Calu3 (cell line): ENCODE measurements at regions not wholly inside any gene's neighbourhood (a gene's known extent, or its start where the extent isn't known, plus 50 kb on each side); places are given as distances from the start of the nearest gene placed in this dataset.

Experiments used
- BruUV-seq: library from RNA; stranded (reverse); fragments of 400-500 nt; replicated peaks from 2 replicates; lab custom pipeline; 2021; lab: Mats Ljungman, UMichigan
- CTCF ChIA-PET: fragments of 300-600 bp; sonication (Branson Sonifier 250); formaldehyde crosslinking; loops from one replicate; lab custom pipeline; 2022; ENCODE audit warnings: antibody characterized with exemption; lab: Charles Lee
- DNase-seq: peaks from one replicate; pipeline ENCODE4 v3.0.0; 2022
- H3K27ac Mint-ChIP-seq: one replicate; pipeline ENCODE4 v1.8.0; 2022; ENCODE audit warnings: mixed read lengths; ENCODE audit not compliant: unreplicated experiment
- H3K27me3 Mint-ChIP-seq: one replicate; pipeline ENCODE4 v1.8.0; 2022; ENCODE audit warnings: mixed read lengths; ENCODE audit not compliant: unreplicated experiment
- H3K36me3 Mint-ChIP-seq: one replicate; pipeline ENCODE4 v1.8.0; 2022; ENCODE audit warnings: mild to moderate bottlenecking, moderate library complexity, mixed read lengths; ENCODE audit not compliant: insufficient read depth, unreplicated experiment
- H3K4me1 Mint-ChIP-seq: one replicate; pipeline ENCODE4 v1.8.0; 2022; ENCODE audit warnings: mild to moderate bottlenecking, low read depth, mixed read lengths; ENCODE audit not compliant: unreplicated experiment
- H3K4me3 Mint-ChIP-seq: one replicate; pipeline ENCODE4 v1.8.0; 2022; ENCODE audit warnings: mild to moderate bottlenecking, low read depth, moderate library complexity, mixed read lengths; ENCODE audit not compliant: unreplicated experiment
- H3K9me3 Mint-ChIP-seq: one replicate; pipeline ENCODE4 v1.8.0; 2022; ENCODE audit warnings: low read depth, mixed read lengths; ENCODE audit not compliant: unreplicated experiment
- CTCF ChIP-seq: fragments of 200-600 bp; IDR thresholded peaks from one replicate; pipeline ENCODE4 v1.8.0; 2022; ENCODE audit warnings: antibody characterized with exemption; ENCODE audit not compliant: unreplicated experiment
- intact Hi-C: fragments of 100-400 bp; cut with micrococcal nuclease; formaldehyde crosslinking; loops from one replicate; pipeline ENCODE4 v1.10.0; 2022; ENCODE audit not compliant: unreplicated experiment

GRCh38 chr9:2363781-2364180 is 257.8 kb upstream of the VLDLR start:
- intact Hi-C loops = no loop called here
- no peak for DNase-seq
- Mint-ChIP-seq H3K9me3 (no peaks in the 10 kb centered on the region), H3K36me3 (no peaks in the 10 kb centered on the region), H3K4me3 (no peak overlapping the region), H3K27ac (no peak overlapping the region), H3K4me1 (no peaks in the 10 kb centered on the region), H3K27me3 (peaks cover 14% of the 10 kb centered on the region)
- CTCF ChIA-PET = no interaction called here
- BruUV-seq = no TSS peak
- TF ChIP-seq CTCF = no peak

- CTCF ChIA-PET = no interaction called here
- intact Hi-C loops = no loop called here
- H3K9me3 Mint-ChIP-seq = peaks cover 2% of the 10 kb centered on the region
These were observed 253.6 kb upstream of the VLDLR start for GRCh38 chr9:2367970-2368369.

GRCh38 chr9:2373648-2374047 is 247.9 kb upstream of the VLDLR start:
- Mint-ChIP-seq H3K4me1 (no peaks in the 10 kb centered on the region), H3K4me3 (no peak overlapping the region), H3K27me3 (no peaks in the 10 kb centered on the region), H3K9me3 (peaks cover 5% of the 10 kb centered on the region), H3K36me3 (no peaks in the 10 kb centered on the region), H3K27ac (no peak overlapping the region)
- CTCF ChIA-PET = no interaction called here
- intact Hi-C loops = no loop called here
- no TSS peak for BruUV-seq
- DNase-seq = no peak
- no peak for TF ChIP-seq CTCF

More at GRCh38 chr9:2367970-2368369, 253.6 kb upstream of the VLDLR start:
- H3K27ac Mint-ChIP-seq = no peak overlapping the region
- no peak for TF ChIP-seq CTCF
- H3K4me3 Mint-ChIP-seq = no peak overlapping the region
- no peaks in the 10 kb centered on the region for H3K36me3 Mint-ChIP-seq
- DNase-seq = no peak
- BruUV-seq = no TSS peak
- H3K27me3 Mint-ChIP-seq = peaks cover 6% of the 10 kb centered on the region
- H3K4me1 Mint-ChIP-seq = no peaks in the 10 kb centered on the region

GRCh38 chr9:2375114-2375513 is 246.5 kb upstream of the VLDLR start:
- no peak overlapping the region for H3K27ac Mint-ChIP-seq
- no TSS peak for BruUV-seq
- peaks cover 5% of the 10 kb centered on the region for H3K9me3 Mint-ChIP-seq
- H3K4me1 Mint-ChIP-seq = no peaks in the 10 kb centered on the region
- CTCF ChIA-PET = no interaction called here
- no peaks in the 10 kb centered on the region for H3K36me3 Mint-ChIP-seq
- no peak overlapping the region for H3K4me3 Mint-ChIP-seq
- intact Hi-C loops = no loop called here
- DNase-seq = no peak
- TF ChIP-seq CTCF = no peak
- H3K27me3 Mint-ChIP-seq = peaks cover 7% of the 10 kb centered on the region

- CTCF ChIA-PET = no interaction called here
- no peak for DNase-seq
- BruUV-seq = no TSS peak
- Mint-ChIP-seq H3K4me1 (no peaks in the 10 kb centered on the region), H3K27ac (no peak overlapping the region), H3K4me3 (no peak overlapping the region), H3K36me3 (no peaks in the 10 kb centered on the region), H3K9me3 (peaks cover 3% of the 10 kb centered on the region), H3K27me3 (peaks cover 25% of the 10 kb centered on the region)
- TF ChIP-seq CTCF = no peak
- intact Hi-C loops = no loop called here
These were observed 244.5 kb upstream of the VLDLR start for GRCh38 chr9:2377117-2377516.
